Astrocyte (in vitro differentiated cells and primary cell): ENCODE measurements at regions not wholly inside any gene's neighbourhood (a gene's known extent, or its start where the extent isn't known, plus 50 kb on each side); places are given as distances from the start of the nearest gene placed in this dataset.

Source experiments
- EZH2 ChIP-seq: IDR thresholded peaks from 2 replicates; pipeline ENCODE4 v1.6.1; 2012; ENCODE audit warnings: mild to moderate bottlenecking, low read length, inconsistent platforms; ENCODE audit not compliant: insufficient read depth
- TF ChIP-seq, protein P1 (sequence below): IDR thresholded peaks from 2 replicates; pipeline ENCODE4 v1.5.1; 2011; ENCODE audit warnings: low read depth, mild to moderate bottlenecking, inconsistent platforms, low read length, moderate library complexity; ENCODE audit not compliant: insufficient read depth

DNA sequence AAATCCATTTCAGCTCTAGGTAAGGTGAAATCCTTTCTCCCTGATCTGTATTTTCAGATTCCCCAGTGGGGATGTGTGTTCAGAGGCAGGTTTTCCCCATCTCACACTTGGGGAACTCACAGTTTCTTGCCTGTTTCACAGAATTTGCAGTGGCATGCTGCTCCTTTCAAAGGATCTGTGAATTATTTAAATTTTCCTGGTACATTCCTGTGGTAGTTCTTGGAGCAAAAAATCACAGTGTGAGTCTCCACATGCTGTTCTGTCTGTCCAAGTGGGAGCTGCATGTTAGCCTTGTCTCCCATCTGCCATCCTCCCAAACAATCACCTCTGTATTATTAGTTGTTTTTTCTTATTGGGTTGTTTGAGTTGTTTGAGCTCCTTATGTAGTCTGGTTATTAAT lies 372.9 kb downstream of the ARL6IP6 start:
- TF ChIP-seq EZH2: no peak
- TF ChIP-seq, protein P1, sequence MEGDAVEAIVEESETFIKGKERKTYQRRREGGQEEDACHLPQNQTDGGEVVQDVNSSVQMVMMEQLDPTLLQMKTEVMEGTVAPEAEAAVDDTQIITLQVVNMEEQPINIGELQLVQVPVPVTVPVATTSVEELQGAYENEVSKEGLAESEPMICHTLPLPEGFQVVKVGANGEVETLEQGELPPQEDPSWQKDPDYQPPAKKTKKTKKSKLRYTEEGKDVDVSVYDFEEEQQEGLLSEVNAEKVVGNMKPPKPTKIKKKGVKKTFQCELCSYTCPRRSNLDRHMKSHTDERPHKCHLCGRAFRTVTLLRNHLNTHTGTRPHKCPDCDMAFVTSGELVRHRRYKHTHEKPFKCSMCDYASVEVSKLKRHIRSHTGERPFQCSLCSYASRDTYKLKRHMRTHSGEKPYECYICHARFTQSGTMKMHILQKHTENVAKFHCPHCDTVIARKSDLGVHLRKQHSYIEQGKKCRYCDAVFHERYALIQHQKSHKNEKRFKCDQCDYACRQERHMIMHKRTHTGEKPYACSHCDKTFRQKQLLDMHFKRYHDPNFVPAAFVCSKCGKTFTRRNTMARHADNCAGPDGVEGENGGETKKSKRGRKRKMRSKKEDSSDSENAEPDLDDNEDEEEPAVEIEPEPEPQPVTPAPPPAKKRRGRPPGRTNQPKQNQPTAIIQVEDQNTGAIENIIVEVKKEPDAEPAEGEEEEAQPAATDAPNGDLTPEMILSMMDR: no peak
